ENCODE measurements at regions not wholly inside any gene's neighbourhood (a gene's known extent, or its start where the extent isn't known, plus 50 kb on each side); places are given as distances from the start of the nearest gene placed in this dataset.

DNA sequence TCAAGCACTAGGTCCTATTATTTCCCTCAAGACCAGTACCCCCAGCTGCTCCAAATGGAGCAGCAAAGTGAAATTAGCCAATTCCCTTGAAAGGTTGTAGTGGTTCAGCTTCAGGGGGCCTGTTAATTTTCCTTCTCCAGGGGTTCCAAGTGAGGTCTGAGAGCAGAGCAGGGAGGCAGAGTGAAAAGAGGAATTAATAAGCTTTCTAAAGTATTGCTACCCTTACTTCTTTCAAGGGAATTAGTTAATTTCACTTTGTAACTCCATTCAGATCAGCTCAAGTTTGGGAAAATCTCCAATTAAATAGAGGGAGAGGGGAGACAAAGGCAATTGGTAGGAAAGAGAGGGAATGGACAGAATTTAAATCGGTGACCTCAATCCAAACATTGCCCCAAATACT, 78.7 kb upstream of the SLC7A11 start:
- Histone ChIP-seq H2AFZ (no peak overlapping the region), H3K4me1 (no peaks in the 10 kb centered on the region), H3K27ac (no peak overlapping the region)

DNA sequence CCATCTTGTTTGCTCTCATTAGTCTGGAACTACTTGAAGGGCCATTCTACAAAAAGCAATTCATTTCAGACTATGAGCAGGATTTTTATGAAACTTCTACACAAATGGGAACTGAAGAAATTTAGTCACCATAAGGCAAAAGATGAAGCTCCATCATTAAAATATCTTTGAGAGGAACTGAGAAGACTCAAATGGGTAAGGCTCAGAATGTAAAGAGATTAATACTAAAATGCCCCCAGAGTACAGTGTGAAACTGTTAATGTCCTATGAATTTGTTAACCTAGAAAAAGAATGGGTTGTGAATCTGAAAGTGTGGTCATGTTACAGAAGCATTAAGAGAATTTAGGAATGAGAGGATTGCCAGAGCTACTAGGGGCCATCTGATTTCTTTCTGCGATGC, 77.9 kb upstream of the SLC7A11 start:
- Histone ChIP-seq H3K79me2 (no peaks in the 10 kb centered on the region), H3K9ac (no peak overlapping the region), H3K4me2 (ENCODE audit: low read length) (no peak overlapping the region), H3K27me3 (ENCODE audit: control insufficient read depth, insufficient read depth, low read length) (no peaks in the 10 kb centered on the region), H3K36me3 (ENCODE audit: control insufficient read depth, insufficient read depth, low read length) (no peaks in the 10 kb centered on the region), H2AFZ (no peak overlapping the region), H3K4me3 (ENCODE audit: low read depth, low read length) (no peak overlapping the region), H3K27ac (no peak overlapping the region), H3K9me3 (ENCODE audit: control insufficient read depth, low read length) (no peaks in the 10 kb centered on the region), H3K4me1 (no peaks in the 10 kb centered on the region)
- TF ChIP-seq, protein P1, sequence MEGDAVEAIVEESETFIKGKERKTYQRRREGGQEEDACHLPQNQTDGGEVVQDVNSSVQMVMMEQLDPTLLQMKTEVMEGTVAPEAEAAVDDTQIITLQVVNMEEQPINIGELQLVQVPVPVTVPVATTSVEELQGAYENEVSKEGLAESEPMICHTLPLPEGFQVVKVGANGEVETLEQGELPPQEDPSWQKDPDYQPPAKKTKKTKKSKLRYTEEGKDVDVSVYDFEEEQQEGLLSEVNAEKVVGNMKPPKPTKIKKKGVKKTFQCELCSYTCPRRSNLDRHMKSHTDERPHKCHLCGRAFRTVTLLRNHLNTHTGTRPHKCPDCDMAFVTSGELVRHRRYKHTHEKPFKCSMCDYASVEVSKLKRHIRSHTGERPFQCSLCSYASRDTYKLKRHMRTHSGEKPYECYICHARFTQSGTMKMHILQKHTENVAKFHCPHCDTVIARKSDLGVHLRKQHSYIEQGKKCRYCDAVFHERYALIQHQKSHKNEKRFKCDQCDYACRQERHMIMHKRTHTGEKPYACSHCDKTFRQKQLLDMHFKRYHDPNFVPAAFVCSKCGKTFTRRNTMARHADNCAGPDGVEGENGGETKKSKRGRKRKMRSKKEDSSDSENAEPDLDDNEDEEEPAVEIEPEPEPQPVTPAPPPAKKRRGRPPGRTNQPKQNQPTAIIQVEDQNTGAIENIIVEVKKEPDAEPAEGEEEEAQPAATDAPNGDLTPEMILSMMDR (IDR thresholded peaks at IDR 0.05): no peak

More for the DNA sequence above, 78.7 kb upstream of the SLC7A11 start:
- H3K27me3 ChIP-seq (ENCODE audit: control insufficient read depth, insufficient read depth, low read length): no peaks in the 10 kb centered on the region
- no peaks in the 10 kb centered on the region for H3K36me3 ChIP-seq (ENCODE audit: control insufficient read depth, insufficient read depth, low read length)
- TF ChIP-seq, protein P1 (IDR thresholded peaks at IDR 0.05): no peak
- no peak overlapping the region for H3K9ac ChIP-seq
- no peaks in the 10 kb centered on the region for H3K79me2 ChIP-seq
- H3K4me2 ChIP-seq (ENCODE audit: low read length): no peak overlapping the region
- H3K4me3 ChIP-seq (ENCODE audit: low read depth, low read length): no peak overlapping the region
- no peaks in the 10 kb centered on the region for H3K9me3 ChIP-seq (ENCODE audit: control insufficient read depth, low read length)

DNA sequence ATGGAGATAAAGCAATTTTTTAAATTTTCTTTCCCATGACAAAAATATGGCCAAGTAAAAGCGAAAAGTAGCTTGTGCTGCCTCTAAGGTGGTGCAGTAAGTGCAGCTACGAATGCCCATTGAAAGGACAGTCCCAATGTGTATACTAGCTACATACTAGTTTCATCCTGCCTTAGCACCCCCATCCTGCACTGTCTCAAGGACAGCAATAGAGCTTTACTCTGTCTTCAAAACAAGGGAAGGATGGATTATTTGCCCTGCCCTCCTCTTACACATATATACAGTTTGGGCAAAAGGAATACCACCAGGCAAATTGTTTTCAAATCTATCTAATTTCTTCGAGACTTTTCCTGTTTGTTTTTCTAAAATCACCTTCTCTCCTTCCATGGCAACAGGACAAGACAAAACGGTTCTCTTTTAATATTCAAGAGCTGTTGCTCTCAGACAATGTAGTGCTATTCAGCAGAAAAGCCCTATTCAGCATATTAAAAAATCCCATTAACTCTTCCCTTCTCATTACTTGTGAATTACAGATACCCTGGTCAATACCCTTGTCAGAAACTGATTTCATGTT, 75.1 kb upstream of the SLC7A11 start:
- H2AFZ ChIP-seq: no peak overlapping the region
- H3K27me3 ChIP-seq (ENCODE audit: control insufficient read depth, insufficient read depth, low read length): no peaks in the 10 kb centered on the region
- no peaks in the 10 kb centered on the region for H3K79me2 ChIP-seq
- no peak overlapping the region for H3K4me2 ChIP-seq (ENCODE audit: low read length)
- no peak overlapping the region for H3K9ac ChIP-seq
- TF ChIP-seq, protein P1 (IDR thresholded peaks at IDR 0.05): no peak
- no peaks in the 10 kb centered on the region for H3K4me1 ChIP-seq
- no peaks in the 10 kb centered on the region for H3K9me3 ChIP-seq (ENCODE audit: control insufficient read depth, low read length)
- H3K4me3 ChIP-seq (ENCODE audit: low read depth, low read length): no peak overlapping the region
- no peaks in the 10 kb centered on the region for H3K36me3 ChIP-seq (ENCODE audit: control insufficient read depth, insufficient read depth, low read length)
- H3K27ac ChIP-seq: no peak overlapping the region

DNA sequence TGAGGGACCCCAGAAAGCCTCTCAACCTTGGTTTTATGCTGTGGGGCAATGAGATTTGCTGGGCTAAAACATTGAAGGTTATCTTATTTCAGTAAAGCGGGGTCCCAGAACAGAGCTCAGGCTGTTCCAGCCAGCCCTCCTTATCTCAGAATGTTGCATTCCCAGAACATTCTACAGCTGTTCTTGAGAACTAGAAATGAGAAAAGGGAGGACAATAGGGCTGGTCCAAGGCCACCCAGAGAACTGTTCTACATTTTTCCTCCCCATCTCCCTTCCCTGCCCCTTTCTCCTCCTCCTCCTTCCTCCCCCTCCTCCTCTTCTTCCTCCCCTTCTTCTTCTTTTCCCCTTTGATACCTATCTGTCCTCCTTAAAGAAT, 70.4 kb upstream of the SLC7A11 start:
- no peaks in the 10 kb centered on the region for H3K79me2 ChIP-seq
- no peak overlapping the region for H3K4me2 ChIP-seq (ENCODE audit: low read length)
- H3K27ac ChIP-seq: no peak overlapping the region
- H3K36me3 ChIP-seq (ENCODE audit: control insufficient read depth, insufficient read depth, low read length): no peaks in the 10 kb centered on the region
- no peaks in the 10 kb centered on the region for H3K4me1 ChIP-seq
- H2AFZ ChIP-seq: no peak overlapping the region
- no peak overlapping the region for H3K9ac ChIP-seq
- no peak overlapping the region for H3K4me3 ChIP-seq (ENCODE audit: low read depth, low read length)
- TF ChIP-seq, protein P1 (IDR thresholded peaks at IDR 0.05): no peak
- no peaks in the 10 kb centered on the region for H3K27me3 ChIP-seq (ENCODE audit: control insufficient read depth, insufficient read depth, low read length)
- H3K9me3 ChIP-seq (ENCODE audit: control insufficient read depth, low read length): no peaks in the 10 kb centered on the region

DNA sequence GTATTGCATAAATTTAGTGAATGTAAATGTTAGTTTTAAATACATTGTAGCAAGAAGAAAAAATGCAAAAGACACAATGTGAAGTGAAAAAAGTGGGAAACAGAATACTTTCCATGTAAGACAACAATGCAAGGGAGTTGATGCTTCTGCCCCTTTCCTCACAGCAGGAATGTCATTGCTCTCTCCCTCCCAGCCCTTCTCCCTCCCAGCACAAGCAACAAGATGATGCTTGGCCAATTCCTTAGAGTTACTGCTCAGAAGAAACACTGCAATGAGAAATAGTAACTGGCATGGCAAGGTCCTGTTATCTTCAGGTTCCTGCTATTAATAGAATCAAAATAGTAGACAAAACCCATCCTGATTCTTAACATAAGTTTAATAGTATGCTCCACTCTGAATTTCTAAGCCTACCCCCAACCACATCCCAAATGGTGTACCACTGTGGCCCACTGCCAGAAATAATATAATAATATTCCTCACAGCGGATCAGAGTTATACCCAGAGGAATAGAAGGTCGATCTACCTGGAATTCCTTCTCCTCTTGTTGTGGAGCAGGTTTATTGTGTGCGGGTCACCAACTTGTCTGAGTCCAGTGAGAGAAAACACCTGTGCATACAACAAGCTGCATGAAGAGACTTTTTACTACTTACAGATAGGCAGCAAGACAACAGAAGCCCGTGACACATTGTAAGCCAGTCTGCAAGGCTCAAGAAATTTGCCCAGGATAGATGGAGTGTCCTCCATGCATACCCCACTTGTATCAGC, 69.8 kb upstream of the SLC7A11 start:
- TF ChIP-seq, protein P1 (IDR thresholded peaks at IDR 0.05): no peak
- Histone ChIP-seq H3K4me1 (no peaks in the 10 kb centered on the region), H3K4me2 (ENCODE audit: low read length) (no peak overlapping the region), H3K27me3 (ENCODE audit: control insufficient read depth, insufficient read depth, low read length) (no peaks in the 10 kb centered on the region), H2AFZ (no peak overlapping the region), H3K27ac (no peak overlapping the region), H3K79me2 (no peaks in the 10 kb centered on the region), H3K36me3 (ENCODE audit: control insufficient read depth, insufficient read depth, low read length) (no peaks in the 10 kb centered on the region), H3K4me3 (ENCODE audit: low read depth, low read length) (no peak overlapping the region), H3K9me3 (ENCODE audit: control insufficient read depth, low read length) (no peaks in the 10 kb centered on the region), H3K9ac (no peak overlapping the region)

Measured in parathyroid adenoma (tissue), 2 donors.